ENCODE measurements at regions not wholly inside any gene's neighbourhood (a gene's known extent, or its start where the extent isn't known, plus 50 kb on each side); places are given as distances from the start of the nearest gene placed in this dataset.

DNA sequence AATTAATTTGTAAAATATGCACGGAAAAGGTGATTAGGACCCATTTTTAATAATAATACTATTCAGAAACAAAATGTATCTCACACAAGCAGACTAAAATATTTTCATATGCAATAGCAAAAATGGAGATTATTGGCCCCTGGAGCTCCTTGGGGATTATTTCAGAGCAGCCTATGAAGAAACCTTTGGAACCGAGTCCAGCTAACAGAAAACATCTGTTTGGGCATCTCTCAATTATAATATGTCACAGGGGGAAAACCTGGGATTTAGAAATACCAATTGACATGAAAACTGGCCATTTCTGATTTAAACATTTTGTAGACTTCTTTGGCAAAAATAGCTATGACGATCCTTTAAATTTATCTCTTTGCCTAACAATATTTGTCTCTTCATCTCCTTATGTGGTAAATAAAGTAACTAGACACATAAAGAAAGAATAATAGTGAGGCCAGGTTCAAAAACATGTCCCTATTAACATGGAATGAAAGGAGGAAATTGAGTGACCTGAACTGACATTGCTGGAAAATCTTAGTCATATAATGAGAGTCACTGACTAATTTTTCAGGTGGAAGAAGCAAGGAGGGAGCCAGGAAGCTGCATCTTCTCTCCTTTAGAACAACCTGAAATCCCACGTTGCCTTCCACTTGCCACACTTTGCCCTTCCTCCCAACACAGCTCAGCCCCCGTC lies 199.0 kb downstream of the SOD2 start:
- no peaks in the 10 kb centered on the region for H3K36me3 Mint-ChIP-seq (ENCODE audit: low read depth)
- CTCF ChIA-PET, result no interaction called here
- POLR2A ChIA-PET, result interaction anchor here (0.6 kb wide), 1 partner anchor 121 kb away, joined by 3 read pairs; no protein-coding TSS in a partner anchor
- no peak for ATAC-seq
- H3K27ac Mint-ChIP-seq, result no peak overlapping the region
- peaks cover 4% of the 10 kb centered on the region for H3K27me3 Mint-ChIP-seq (ENCODE audit: low read depth)
- H3K9me3 Mint-ChIP-seq (ENCODE audit: insufficient read depth), result peaks cover 11% of the 10 kb centered on the region
- no peak for DNase-seq
- H3K4me3 Mint-ChIP-seq, result no peak overlapping the region
- no peaks in the 10 kb centered on the region for H3K4me1 Mint-ChIP-seq (ENCODE audit: low read depth)

GRCh38 chr6:159493231-159493897 lies 199.7 kb downstream of the SOD2 start:
- DNase-seq, result no peak
- Mint-ChIP-seq H3K4me1 (ENCODE audit: low read depth) (no peaks in the 10 kb centered on the region), H3K27ac (no peak overlapping the region), H3K27me3 (ENCODE audit: low read depth) (peaks cover 4% of the 10 kb centered on the region), H3K9me3 (ENCODE audit: insufficient read depth) (peaks cover 5% of the 10 kb centered on the region), H3K36me3 (ENCODE audit: low read depth) (no peaks in the 10 kb centered on the region), H3K4me3 (no peak overlapping the region)
- ChIA-PET CTCF (no interaction called here), POLR2A (no interaction called here)
- ATAC-seq, result no peak

DNA sequence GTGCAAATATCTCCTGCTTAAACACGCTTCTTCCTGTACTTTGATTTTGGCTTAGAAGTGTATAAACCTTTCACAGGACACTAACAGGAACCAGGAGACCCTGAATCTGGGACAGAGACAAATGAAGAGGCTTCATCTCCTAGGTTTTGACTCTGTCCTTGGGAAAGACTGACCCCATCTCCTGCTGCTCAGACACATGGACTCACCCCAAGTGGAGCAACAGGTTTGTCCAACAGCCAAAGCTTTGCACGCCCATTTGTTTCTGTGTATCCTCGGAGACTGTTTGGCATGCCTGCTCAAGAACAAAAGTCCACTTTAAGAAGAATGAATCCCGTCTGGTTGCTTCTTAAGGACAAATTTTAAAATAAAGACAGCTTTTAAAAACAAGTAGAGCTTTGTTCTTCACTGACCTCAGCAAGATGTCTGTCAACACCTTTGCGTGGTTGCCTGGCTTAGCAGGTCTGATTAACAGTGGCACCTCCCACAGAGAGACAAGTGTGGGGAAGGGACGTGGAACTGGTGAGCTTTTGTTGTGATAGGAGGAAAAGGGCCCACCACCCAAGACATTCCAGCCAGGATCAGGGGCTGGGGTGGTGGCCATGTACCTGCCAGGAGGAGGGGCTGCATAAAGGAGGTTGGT lies 202.6 kb downstream of the SOD2 start:
- CTCF ChIA-PET, result no interaction called here

DNA sequence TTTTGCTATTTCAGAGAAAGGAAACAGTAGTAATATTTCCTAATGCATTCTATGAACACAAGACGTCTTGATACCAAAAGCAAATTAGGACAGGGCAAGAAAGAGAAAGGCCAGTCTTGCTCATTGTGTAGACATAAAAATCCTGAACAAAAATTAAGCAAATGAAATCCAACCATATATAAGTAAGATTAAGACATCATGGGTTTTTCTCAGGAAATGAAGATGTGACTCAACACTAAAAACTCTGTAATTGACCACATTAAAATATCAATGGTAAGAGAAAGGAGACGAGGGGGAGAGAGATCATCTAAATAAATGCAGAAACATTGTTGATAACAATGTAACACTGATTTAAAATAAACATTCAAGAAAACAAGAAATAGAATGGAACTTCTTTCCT lies 205.4 kb downstream of the SOD2 start:
- Mint-ChIP-seq H3K4me3 (no peak overlapping the region), H3K27ac (no peak overlapping the region), H3K9me3 (ENCODE audit: insufficient read depth) (no peaks in the 10 kb centered on the region), H3K4me1 (ENCODE audit: low read depth) (no peaks in the 10 kb centered on the region), H3K27me3 (ENCODE audit: low read depth) (peaks cover 11% of the 10 kb centered on the region), H3K36me3 (ENCODE audit: low read depth) (no peaks in the 10 kb centered on the region)
- ATAC-seq, result no peak
- no peak for DNase-seq
- ChIA-PET POLR2A (no interaction called here), CTCF (no interaction called here)

More for the DNA sequence above, 202.6 kb downstream of the SOD2 start:
- DNase-seq (no peak), ATAC-seq (no peak)
- Mint-ChIP-seq H3K9me3 (ENCODE audit: insufficient read depth) (no peaks in the 10 kb centered on the region), H3K27ac (no peak overlapping the region), H3K36me3 (ENCODE audit: low read depth) (no peaks in the 10 kb centered on the region), H3K4me1 (ENCODE audit: low read depth) (no peaks in the 10 kb centered on the region), H3K4me3 (no peak overlapping the region), H3K27me3 (ENCODE audit: low read depth) (peaks cover 9% of the 10 kb centered on the region)
- POLR2A ChIA-PET, result no interaction called here

DNA sequence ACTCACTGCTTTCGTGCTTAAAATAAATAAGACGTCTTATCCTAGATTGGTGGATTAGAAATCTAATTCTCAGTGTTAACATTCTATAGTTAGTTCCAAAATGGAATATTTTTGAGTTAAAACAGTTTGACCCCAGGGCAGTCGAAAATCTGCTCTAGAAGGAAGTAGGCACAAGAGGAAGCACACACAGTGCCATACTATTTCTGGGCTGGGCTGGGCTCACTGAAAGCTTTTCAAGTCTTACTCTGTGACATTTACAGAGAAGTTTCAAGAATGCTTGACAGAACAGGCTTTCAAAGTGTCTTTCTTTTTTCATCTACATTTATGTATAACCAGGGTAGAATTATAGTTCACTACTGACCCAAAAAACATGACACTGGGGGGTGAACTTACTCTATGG lies 209.8 kb downstream of the SOD2 start:
- Mint-ChIP-seq H3K27me3 (ENCODE audit: low read depth) (peaks cover 20% of the 10 kb centered on the region), H3K9me3 (ENCODE audit: insufficient read depth) (no peaks in the 10 kb centered on the region), H3K4me3 (no peak overlapping the region), H3K27ac (no peak overlapping the region), H3K36me3 (ENCODE audit: low read depth) (no peaks in the 10 kb centered on the region), H3K4me1 (ENCODE audit: low read depth) (no peaks in the 10 kb centered on the region)
- ATAC-seq (no peak), DNase-seq (no peak)
- ChIA-PET CTCF (no interaction called here), POLR2A (no interaction called here)

DNA sequence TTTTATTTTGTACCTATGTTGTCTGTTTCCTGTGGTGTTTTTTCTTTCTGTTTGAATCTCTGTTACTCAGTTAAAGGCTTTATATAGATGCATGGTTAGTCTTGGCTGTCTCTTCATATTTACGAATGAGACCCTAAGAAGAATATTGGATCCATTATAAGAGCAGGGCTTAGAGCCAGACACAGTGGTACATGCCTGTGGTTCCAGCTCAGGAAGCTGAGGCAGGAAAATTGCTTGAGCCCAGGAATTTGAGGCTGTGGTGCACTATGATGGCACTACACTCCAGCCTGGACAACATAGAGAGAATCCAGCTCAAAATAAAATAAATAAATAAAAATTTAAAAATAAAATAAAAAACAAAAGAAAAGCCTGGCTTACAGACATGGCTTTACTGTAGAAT lies 211.1 kb downstream of the SOD2 start:
- no peaks in the 10 kb centered on the region for H3K4me1 Mint-ChIP-seq (ENCODE audit: low read depth)
- POLR2A ChIA-PET, result no interaction called here
- no peak for DNase-seq
- no peaks in the 10 kb centered on the region for H3K36me3 Mint-ChIP-seq (ENCODE audit: low read depth)
- no peak overlapping the region for H3K27ac Mint-ChIP-seq
- peaks cover 15% of the 10 kb centered on the region for H3K27me3 Mint-ChIP-seq (ENCODE audit: low read depth)
- no peaks in the 10 kb centered on the region for H3K9me3 Mint-ChIP-seq (ENCODE audit: insufficient read depth)
- H3K4me3 Mint-ChIP-seq, result no peak overlapping the region
- ATAC-seq, result no peak
- CTCF ChIA-PET, result no interaction called here

DNA sequence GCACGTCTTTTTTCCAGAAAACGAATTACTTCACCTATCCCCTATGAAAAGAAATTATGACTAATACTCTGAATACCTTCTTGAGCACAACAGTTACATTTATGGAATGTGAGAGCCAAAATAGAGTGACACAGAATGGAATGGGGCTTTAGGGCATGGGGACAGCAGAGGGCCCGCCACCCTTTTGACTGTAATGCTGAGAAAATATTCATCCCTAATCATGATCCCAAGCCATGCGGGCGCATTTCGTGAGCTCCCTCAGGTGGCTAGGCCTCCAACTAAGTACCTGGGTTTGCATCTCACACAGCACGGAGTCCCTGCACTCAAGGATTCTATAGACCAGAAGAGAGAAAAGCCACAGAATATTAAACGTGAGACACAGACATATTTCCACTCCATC lies 212.6 kb downstream of the SOD2 start:
- Mint-ChIP-seq H3K4me3 (no peak overlapping the region), H3K9me3 (ENCODE audit: insufficient read depth) (no peaks in the 10 kb centered on the region), H3K27ac (no peak overlapping the region), H3K27me3 (ENCODE audit: low read depth) (peaks cover 15% of the 10 kb centered on the region), H3K4me1 (ENCODE audit: low read depth) (no peaks in the 10 kb centered on the region), H3K36me3 (ENCODE audit: low read depth) (no peaks in the 10 kb centered on the region)
- ChIA-PET POLR2A (no interaction called here), CTCF (no interaction called here)
- DNase-seq (no peak), ATAC-seq (no peak)

DNA sequence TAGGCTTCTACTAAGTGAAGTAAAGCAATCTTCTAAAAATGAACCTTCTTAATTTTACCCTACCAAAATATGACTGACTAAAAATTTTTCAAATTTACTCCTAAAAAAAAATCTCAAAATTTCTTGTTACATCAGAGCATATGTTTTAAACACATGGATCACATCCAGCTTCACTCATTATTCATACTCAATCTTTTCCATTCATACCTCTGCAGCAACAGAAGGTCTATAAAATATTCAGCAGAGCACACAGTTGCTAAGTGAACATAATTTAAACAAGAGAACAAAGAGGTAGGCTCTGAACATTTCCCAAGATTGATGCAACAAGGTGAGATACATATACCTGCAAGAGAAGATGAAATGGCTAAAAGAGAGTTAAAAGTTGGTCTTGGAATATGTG lies 213.9 kb downstream of the SOD2 start:
- DNase-seq (no peak), ATAC-seq (no peak)
- H3K27ac Mint-ChIP-seq, result no peak overlapping the region
- no peaks in the 10 kb centered on the region for H3K4me1 Mint-ChIP-seq (ENCODE audit: low read depth)
- POLR2A ChIA-PET, result no interaction called here
- no peaks in the 10 kb centered on the region for H3K9me3 Mint-ChIP-seq (ENCODE audit: insufficient read depth)
- CTCF ChIA-PET, result interaction anchor here (0.7 kb wide), 1 partner anchor 14 kb away, joined by 4 read pairs; no protein-coding TSS in a partner anchor
- no peaks in the 10 kb centered on the region for H3K36me3 Mint-ChIP-seq (ENCODE audit: low read depth)
- H3K27me3 Mint-ChIP-seq (ENCODE audit: low read depth), result peaks cover 13% of the 10 kb centered on the region
- H3K4me3 Mint-ChIP-seq, result no peak overlapping the region

GRCh38 chr6:159473475-159474263 lies 219.4 kb downstream of the SOD2 start:
- CTCF ChIA-PET, result no interaction called here
- Mint-ChIP-seq H3K4me3 (no peak overlapping the region), H3K9me3 (ENCODE audit: insufficient read depth) (no peaks in the 10 kb centered on the region), H3K27me3 (ENCODE audit: low read depth) (peaks cover under 1% of the 10 kb centered on the region), H3K4me1 (ENCODE audit: low read depth) (no peaks in the 10 kb centered on the region), H3K27ac (no peak overlapping the region), H3K36me3 (ENCODE audit: low read depth) (no peaks in the 10 kb centered on the region)
- DNase-seq (no peak), ATAC-seq (no peak)
- POLR2A ChIA-PET, result no interaction called here

DNA sequence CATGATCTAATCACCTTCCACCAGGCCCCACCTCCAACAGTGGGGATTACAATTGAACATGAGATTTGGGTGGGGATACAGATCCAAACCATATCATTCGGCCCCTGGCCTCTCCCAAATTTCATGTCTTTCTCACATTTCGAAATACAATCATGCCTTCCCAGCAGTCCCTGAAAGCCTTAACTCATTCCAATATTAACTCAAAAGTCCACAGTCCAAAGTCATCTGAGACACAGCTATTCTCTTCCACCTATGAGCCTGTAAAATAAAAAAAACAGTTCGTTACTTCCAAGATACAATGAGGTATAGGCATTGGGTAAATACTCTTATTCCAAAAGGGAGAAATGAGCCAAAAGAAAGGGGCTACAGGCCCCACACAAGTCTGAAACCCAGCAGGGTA lies 222.6 kb downstream of the SOD2 start:
- H3K4me3 Mint-ChIP-seq, result no peak overlapping the region
- DNase-seq, result no peak

GRCh38 chr6:159469443-159469842 lies 223.6 kb downstream of the SOD2 start:
- Mint-ChIP-seq H3K4me1 (ENCODE audit: low read depth) (no peaks in the 10 kb centered on the region), H3K27me3 (ENCODE audit: low read depth) (peaks cover 5% of the 10 kb centered on the region), H3K9me3 (ENCODE audit: insufficient read depth) (no peaks in the 10 kb centered on the region), H3K36me3 (ENCODE audit: low read depth) (no peaks in the 10 kb centered on the region), H3K4me3 (no peak overlapping the region), H3K27ac (no peak overlapping the region)
- ChIA-PET CTCF (no interaction called here), POLR2A (no interaction called here)
- no peak for DNase-seq
- ATAC-seq, result no peak

More for the DNA sequence above, 222.6 kb downstream of the SOD2 start:
- peaks cover 5% of the 10 kb centered on the region for H3K27me3 Mint-ChIP-seq (ENCODE audit: low read depth)
- CTCF ChIA-PET, result no interaction called here
- no peaks in the 10 kb centered on the region for H3K36me3 Mint-ChIP-seq (ENCODE audit: low read depth)
- no peaks in the 10 kb centered on the region for H3K4me1 Mint-ChIP-seq (ENCODE audit: low read depth)
- no peaks in the 10 kb centered on the region for H3K9me3 Mint-ChIP-seq (ENCODE audit: insufficient read depth)
- POLR2A ChIA-PET, result no interaction called here
- no peak overlapping the region for H3K27ac Mint-ChIP-seq
- ATAC-seq, result no peak

GRCh38 chr6:159468994-159469393 lies 224.0 kb downstream of the SOD2 start:
- no peak overlapping the region for H3K4me3 Mint-ChIP-seq
- H3K9me3 Mint-ChIP-seq (ENCODE audit: insufficient read depth), result no peaks in the 10 kb centered on the region
- ChIA-PET CTCF (no interaction called here), POLR2A (no interaction called here)
- H3K36me3 Mint-ChIP-seq (ENCODE audit: low read depth), result no peaks in the 10 kb centered on the region
- DNase-seq, result no peak
- H3K27me3 Mint-ChIP-seq (ENCODE audit: low read depth), result peaks cover 5% of the 10 kb centered on the region
- H3K4me1 Mint-ChIP-seq (ENCODE audit: low read depth), result no peaks in the 10 kb centered on the region
- ATAC-seq, result no peak
- H3K27ac Mint-ChIP-seq, result no peak overlapping the region

Measured in activated CD8-positive, alpha-beta T cell treated with anti-CD3 and anti-CD28 coated beads, Interleukin-2, amount 10 ng/mL, durations not matched to agents 7 days and 5 days (primary cell).